D721Med (cell line): ENCODE measurements at regions not wholly inside any gene's neighbourhood (a gene's known extent, or its start where the extent isn't known, plus 50 kb on each side); places are given as distances from the start of the nearest gene placed in this dataset.

ENCODE experiments used
- DNase-seq: peaks from one replicate; pipeline ENCODE4 v3.0.0; 2011; ENCODE audit warnings: low spot score; ENCODE audit not compliant: insufficient read length
- FAIRE-seq: peaks from 2 replicates; lab custom pipeline; 2011; peaks lifted over from hg19 to GRCh38; lab: Jason Lieb, UNC
- CTCF ChIP-seq: IDR thresholded peaks from 2 replicates; pipeline ENCODE4 v1.5.1; 2012; ENCODE audit warnings: mild to moderate bottlenecking, control low read depth; ENCODE audit not compliant: insufficient read depth; ENCODE audit errors: missing control alignments

- no peak for TF ChIP-seq CTCF
- DNase-seq, result no peak
- no peak for FAIRE-seq
These were observed 344.2 kb upstream of the RGS6 start for GRCh38 chr14:71588028-71588427.

GRCh38 chr14:71588576-71589215 lies 343.5 kb upstream of the RGS6 start:
- no peak for TF ChIP-seq CTCF
- DNase-seq, result no peak
- FAIRE-seq, result no peak

GRCh38 chr14:71589609-71590008 lies 342.6 kb upstream of the RGS6 start:
- no peak for FAIRE-seq
- no peak for TF ChIP-seq CTCF
- DNase-seq, result no peak

GRCh38 chr14:71590131-71590530 lies 342.1 kb upstream of the RGS6 start:
- no peak for DNase-seq
- TF ChIP-seq CTCF, result no peak
- FAIRE-seq, result no peak

GRCh38 chr14:71591231-71591630 lies 341.0 kb upstream of the RGS6 start:
- DNase-seq, result no peak

GRCh38 chr14:71591929-71592328 lies 340.3 kb upstream of the RGS6 start:
- FAIRE-seq, result no peak
- no peak for DNase-seq
- no peak for TF ChIP-seq CTCF

More at GRCh38 chr14:71591231-71591630, 341.0 kb upstream of the RGS6 start:
- no peak for TF ChIP-seq CTCF
- no peak for FAIRE-seq

GRCh38 chr14:71592361-71592760 lies 339.9 kb upstream of the RGS6 start:
- no peak for TF ChIP-seq CTCF
- FAIRE-seq (no peak), DNase-seq (no peak)
